ENCODE measurements at regions not wholly inside any gene's neighbourhood (a gene's known extent, or its start where the extent isn't known, plus 50 kb on each side); places are given as distances from the start of the nearest gene placed in this dataset.

DNA sequence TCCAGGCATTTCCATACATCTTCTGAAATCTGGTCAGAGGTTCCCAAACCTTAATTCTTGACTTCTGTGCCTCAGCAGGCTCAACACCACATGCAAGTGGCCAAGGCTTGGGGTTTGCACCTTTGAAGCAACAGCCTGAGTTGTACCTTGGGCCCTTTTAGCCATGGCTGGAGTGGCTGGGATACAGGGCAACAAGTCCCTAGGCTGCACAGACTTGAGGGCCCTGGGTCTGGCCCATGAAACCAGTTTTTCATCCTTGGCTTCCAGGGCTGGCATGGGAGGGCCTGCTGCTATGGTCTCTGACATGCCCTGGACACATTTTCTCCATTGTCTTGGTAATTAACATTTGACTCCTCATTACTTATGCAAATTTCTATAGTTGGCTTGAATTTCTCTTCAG lies 988.8 kb upstream of the CNTNAP5 start:
- TF ChIP-seq GABPA (IDR thresholded peaks at IDR 0.05; ENCODE audit: low read depth), result no peak
- TF ChIP-seq, protein P1, sequence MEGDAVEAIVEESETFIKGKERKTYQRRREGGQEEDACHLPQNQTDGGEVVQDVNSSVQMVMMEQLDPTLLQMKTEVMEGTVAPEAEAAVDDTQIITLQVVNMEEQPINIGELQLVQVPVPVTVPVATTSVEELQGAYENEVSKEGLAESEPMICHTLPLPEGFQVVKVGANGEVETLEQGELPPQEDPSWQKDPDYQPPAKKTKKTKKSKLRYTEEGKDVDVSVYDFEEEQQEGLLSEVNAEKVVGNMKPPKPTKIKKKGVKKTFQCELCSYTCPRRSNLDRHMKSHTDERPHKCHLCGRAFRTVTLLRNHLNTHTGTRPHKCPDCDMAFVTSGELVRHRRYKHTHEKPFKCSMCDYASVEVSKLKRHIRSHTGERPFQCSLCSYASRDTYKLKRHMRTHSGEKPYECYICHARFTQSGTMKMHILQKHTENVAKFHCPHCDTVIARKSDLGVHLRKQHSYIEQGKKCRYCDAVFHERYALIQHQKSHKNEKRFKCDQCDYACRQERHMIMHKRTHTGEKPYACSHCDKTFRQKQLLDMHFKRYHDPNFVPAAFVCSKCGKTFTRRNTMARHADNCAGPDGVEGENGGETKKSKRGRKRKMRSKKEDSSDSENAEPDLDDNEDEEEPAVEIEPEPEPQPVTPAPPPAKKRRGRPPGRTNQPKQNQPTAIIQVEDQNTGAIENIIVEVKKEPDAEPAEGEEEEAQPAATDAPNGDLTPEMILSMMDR (IDR thresholded peaks at IDR 0.05; ENCODE audit: insufficient read depth, low read length), result no peak
- TF ChIP-seq SPI1 (IDR thresholded peaks at IDR 0.05; ENCODE audit: borderline replicate concordance, low read depth), result no peak

Data from HL-60 (cell line).